HG02678 (cell line): ENCODE measurements at regions not wholly inside any gene's neighbourhood (a gene's known extent, or its start where the extent isn't known, plus 50 kb on each side); places are given as distances from the start of the nearest gene placed in this dataset.

ENCODE experiments used
- ATAC-seq: cut with Tn5 transposase; IDR thresholded peaks from one replicate; pipeline ENCODE4 v1.9.1; 2021; ENCODE audit warnings: mild to moderate bottlenecking, moderate library complexity; ENCODE audit not compliant: unreplicated experiment

DNA sequence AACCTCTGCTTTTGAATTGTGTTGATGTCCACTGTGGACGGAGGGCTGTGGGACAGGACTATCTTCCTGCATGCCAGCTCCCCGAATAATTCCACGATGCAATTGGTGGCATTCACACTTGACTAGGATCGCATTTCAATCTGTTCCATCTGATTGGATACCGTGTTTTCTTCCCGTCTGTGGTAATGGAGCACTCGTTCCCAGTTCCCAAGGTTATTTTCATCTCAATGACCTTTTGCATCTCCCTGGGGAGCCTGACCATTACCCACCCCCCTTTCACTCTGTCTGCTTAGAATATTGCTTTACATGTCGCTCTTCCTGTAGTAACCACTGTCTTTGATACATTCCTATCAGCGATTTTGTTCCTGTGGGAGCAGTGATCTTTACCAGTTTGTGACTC is 402.2 kb upstream of the WWC1 start:
- no peak for ATAC-seq

DNA sequence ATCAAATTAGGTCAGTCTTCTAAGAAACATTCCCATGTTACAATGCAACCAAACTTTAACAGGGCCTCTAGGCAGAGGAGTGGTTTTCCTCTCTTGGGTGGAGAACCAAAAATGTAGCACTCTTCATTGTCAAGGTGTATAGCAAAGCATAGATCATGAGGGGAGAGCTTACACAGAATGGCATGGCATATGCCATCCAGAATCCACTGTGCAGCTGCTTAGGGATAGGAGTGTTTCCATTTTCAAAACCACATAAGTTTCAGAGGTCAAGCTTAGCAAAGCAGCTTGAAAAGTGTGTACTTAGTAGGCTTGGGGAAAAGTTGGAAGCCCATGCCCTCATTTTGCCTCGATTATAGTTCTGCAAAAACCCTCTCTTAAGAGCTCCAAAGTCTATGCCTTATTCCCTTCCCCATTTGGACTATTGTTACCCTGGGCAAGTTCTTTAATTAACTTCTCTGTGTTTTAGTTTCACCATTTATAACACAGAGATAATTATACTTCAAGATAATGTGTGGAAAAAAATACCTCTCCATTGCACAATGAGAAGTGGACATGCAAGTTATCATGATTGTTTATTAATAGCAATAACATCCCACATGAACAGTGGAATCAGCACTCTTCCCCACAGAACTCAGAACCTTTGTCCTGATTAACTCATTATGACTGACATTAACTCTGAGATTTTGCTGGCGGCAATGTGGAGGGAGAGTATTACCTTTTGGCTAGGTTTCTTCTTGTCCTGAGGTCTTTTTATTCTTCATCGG is 398.9 kb upstream of the WWC1 start:
- no peak for ATAC-seq

DNA sequence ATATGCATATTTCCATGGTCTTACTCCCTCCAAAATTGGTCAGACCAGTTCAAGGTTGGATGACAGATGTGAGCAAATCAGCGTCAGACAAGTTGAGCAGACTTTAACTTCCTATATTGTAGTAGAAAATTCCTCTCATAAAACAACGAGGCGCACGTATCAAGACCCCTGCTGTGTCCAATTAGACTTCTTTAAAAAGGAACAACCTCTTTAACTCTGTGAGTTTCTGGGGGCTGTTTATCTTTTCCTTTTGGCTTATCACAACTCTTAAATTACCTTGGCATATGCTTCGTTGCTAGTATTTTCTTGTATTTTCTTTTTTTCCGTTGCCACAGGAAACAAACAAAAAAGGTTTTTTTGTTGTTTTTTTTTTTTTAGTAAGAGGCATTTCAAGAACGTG is 398.2 kb upstream of the WWC1 start:
- ATAC-seq, result no peak

GRCh38 chr5:167894631-167895472 is 396.6 kb upstream of the WWC1 start:
- ATAC-seq, result no peak

- ATAC-seq, result no peak
Observed at GRCh38 chr5:167895899-167896659, 395.4 kb upstream of the WWC1 start.

DNA sequence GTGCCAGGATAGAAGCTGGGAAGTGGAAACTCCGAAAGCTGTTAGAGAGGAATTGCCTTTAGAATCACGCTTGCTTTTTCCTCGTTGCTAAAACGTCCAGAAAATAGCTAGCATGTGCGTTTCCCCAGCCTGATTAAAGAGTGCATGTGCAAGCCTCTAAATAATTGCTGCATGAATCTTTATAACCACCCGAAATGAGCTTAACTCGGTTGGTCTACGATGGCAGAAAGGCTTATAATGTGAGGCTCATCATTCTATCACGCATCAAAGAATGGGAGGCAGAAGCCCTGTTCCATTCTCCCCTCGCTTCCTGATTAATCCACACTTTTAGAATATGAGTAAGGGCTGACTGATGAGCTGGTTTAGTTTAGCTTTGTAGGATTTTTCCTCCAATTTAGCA is 394.6 kb upstream of the WWC1 start:
- ATAC-seq, result no peak

- no peak for ATAC-seq
Observed at GRCh38 chr5:167897371-167897770, 394.1 kb upstream of the WWC1 start.

GRCh38 chr5:167898361-167899042 is 392.9 kb upstream of the WWC1 start:
- ATAC-seq, result no peak

GRCh38 chr5:167899490-167900070 is 391.9 kb upstream of the WWC1 start:
- ATAC-seq, result no peak

GRCh38 chr5:167900340-167900935 is 391.0 kb upstream of the WWC1 start:
- ATAC-seq, result no peak

DNA sequence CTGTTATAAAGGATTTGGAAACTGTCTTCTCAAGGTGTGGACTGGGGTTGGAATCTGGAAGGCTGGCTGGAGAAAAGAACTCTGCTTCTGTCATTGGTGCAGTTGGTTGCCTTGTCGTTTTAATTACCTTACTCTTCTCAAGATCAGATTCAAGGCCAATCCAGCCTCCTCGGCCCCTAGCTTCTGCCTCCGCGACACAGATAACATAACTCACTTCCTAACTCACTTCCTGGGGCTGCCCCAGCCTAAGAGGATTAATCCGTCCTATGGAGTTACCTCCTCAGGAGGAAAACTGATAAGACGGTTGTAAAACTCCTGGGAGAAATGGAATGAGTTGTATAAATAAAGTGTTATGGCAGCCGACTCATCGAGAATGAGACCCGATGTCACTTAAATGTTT is 389.1 kb upstream of the WWC1 start:
- no peak for ATAC-seq

DNA sequence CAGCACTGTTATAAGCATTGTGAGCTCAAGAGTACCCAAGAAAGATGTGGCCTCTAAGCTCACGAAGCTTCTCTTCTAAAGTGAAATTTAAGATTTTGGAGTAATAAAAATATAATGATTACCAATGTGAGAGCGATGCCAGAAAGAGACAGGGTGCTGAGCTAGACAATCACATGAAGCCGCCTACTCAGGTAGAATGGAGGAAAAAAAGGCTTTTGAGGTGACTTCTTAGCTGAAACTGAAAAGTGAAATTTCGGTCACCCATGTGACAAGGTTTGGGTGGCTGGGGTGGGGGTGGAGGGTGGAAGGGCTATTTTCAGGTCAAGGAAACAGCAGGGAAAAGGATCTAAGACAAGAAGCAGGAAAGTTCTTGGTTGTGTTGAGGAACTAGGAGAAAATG is 388.2 kb upstream of the WWC1 start:
- ATAC-seq, result no peak

GRCh38 chr5:167903659-167904058 is 387.8 kb upstream of the WWC1 start:
- no peak for ATAC-seq

DNA sequence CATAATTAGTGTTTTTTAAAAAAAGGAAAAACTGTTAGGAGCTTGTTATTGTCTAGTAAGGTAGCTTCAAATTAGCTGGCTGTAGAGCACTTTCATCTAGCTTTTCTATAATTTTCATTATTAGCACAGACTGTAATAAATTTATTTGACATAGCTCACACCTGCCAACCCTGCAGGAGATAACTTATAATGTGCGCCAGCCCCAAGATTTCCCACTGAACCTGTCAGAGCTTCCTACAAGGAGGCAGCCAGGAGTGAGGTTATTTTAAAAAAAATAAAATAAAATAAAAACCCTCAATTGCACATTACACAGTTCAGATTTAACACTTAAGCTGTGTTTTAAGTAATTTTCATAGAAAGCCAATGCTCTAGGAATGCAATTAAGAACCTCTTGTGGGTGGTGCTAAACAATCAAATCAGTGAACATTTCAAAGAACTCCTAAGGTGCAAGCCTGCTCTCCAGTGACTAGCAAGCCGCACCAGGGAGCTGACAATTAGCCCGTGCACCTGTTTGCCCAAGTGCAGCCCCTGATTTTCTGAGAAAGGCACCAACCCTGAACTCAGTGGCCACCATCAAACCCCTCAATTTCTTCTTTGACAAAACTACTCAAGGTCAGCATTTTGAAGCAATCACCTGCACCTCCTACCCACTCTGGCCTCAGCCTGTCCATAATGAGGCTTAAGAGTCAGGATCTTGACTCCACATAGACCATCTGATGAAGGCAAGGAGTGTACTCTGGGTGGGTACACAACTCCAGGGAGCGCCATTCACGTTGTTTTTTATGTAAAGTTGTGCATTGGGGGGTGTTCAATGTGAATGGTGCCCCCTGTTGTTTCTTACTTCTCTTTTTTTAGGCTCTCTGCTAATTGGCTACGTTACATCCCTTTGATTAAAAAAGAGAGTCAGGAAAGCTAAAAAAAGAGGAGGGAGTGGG is 385.3 kb upstream of the WWC1 start:
- ATAC-seq, result no peak

GRCh38 chr5:167908606-167909005 is 382.8 kb upstream of the WWC1 start:
- no peak for ATAC-seq

GRCh38 chr5:167912941-167913665 is 378.3 kb upstream of the WWC1 start:
- ATAC-seq, result no peak

DNA sequence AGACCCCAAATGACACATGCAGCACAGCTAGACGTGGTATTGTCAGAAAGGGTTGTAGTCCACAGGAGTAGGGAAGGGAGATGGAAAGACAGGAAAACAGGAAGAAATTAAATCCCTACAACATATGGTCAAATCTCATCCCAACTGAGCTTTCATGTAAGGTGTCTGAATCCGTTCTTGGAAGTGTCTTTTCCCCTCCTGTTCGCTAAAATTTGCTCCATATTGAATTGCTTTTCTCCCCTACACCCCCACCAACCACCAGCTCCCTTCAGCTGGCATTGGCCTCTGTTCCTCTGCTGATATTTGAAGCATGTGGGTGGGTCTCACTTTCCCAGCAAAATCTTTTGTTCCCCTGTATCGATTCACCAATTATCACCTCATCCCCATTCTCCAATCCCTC is 376.2 kb upstream of the WWC1 start:
- ATAC-seq, result no peak

- ATAC-seq, result no peak
Observed at GRCh38 chr5:167916261-167916691, 375.2 kb upstream of the WWC1 start.
